ENCODE measurements at regions not wholly inside any gene's neighbourhood (a gene's known extent, or its start where the extent isn't known, plus 50 kb on each side); places are given as distances from the start of the nearest gene placed in this dataset.

- H3K36me3 ChIP-seq (replicated peaks), result no peaks in the 10 kb centered on the region
- H3K27ac ChIP-seq, result no peak overlapping the region
- no peak for TF ChIP-seq CTCF (IDR thresholded peaks at IDR 0.05; ENCODE audit: low read depth, low read length, missing control alignments)
- H3K27me3 ChIP-seq (replicated peaks), result no peaks in the 10 kb centered on the region
- in situ Hi-C loops (cut with HindIII; ENCODE audit: low pct_ligation_motif_present, low sequenced_read_pairs), result no loop called here
- DNase-seq, result no peak
- H3K4me3 ChIP-seq (ENCODE audit: low read depth, low read length), result no peak overlapping the region
These were observed 88.8 kb upstream of the PLS3 start for GRCh38 chrX:115472131-115472530.

- in situ Hi-C loops (cut with HindIII; ENCODE audit: low pct_ligation_motif_present, low sequenced_read_pairs), result no loop called here
- Histone ChIP-seq H3K4me3 (ENCODE audit: low read depth, low read length) (no peak overlapping the region), H3K27ac (no peak overlapping the region), H3K27me3 (replicated peaks) (no peaks in the 10 kb centered on the region), H3K36me3 (replicated peaks) (no peaks in the 10 kb centered on the region)
- DNase-seq, result no peak
- TF ChIP-seq CTCF (IDR thresholded peaks at IDR 0.05; ENCODE audit: low read depth, low read length, missing control alignments), result no peak
These were observed 74.5 kb upstream of the PLS3 start for GRCh38 chrX:115486510-115486909.

- Histone ChIP-seq H3K27ac (no peak overlapping the region), H3K4me3 (ENCODE audit: low read depth, low read length) (no peak overlapping the region), H3K36me3 (replicated peaks) (no peaks in the 10 kb centered on the region), H3K27me3 (replicated peaks) (no peaks in the 10 kb centered on the region)
- TF ChIP-seq CTCF (IDR thresholded peaks at IDR 0.05; ENCODE audit: low read depth, low read length, missing control alignments), result no peak
- in situ Hi-C loops (cut with HindIII; ENCODE audit: low pct_ligation_motif_present, low sequenced_read_pairs), result no loop called here
- no peak for DNase-seq
These were observed 73.4 kb upstream of the PLS3 start for GRCh38 chrX:115487608-115488007.

- Histone ChIP-seq H3K36me3 (replicated peaks) (no peaks in the 10 kb centered on the region), H3K4me3 (ENCODE audit: low read depth, low read length) (no peak overlapping the region), H3K27me3 (replicated peaks) (no peaks in the 10 kb centered on the region), H3K27ac (no peak overlapping the region)
- in situ Hi-C loops (cut with HindIII; ENCODE audit: low pct_ligation_motif_present, low sequenced_read_pairs), result no loop called here
- no peak for TF ChIP-seq CTCF (IDR thresholded peaks at IDR 0.05; ENCODE audit: low read depth, low read length, missing control alignments)
- DNase-seq, result no peak
These were observed 70.2 kb upstream of the PLS3 start for GRCh38 chrX:115490814-115491213.

- Histone ChIP-seq H3K27me3 (replicated peaks) (no peaks in the 10 kb centered on the region), H3K4me3 (ENCODE audit: low read depth, low read length) (no peak overlapping the region), H3K27ac (no peak overlapping the region), H3K36me3 (replicated peaks) (no peaks in the 10 kb centered on the region)
- DNase-seq, result no peak
- in situ Hi-C loops (cut with HindIII; ENCODE audit: low pct_ligation_motif_present, low sequenced_read_pairs), result no loop called here
- TF ChIP-seq CTCF (IDR thresholded peaks at IDR 0.05; ENCODE audit: low read depth, low read length, missing control alignments), result no peak
These were observed 69.2 kb upstream of the PLS3 start for GRCh38 chrX:115491766-115492165.

- Histone ChIP-seq H3K27ac (no peak overlapping the region), H3K4me3 (ENCODE audit: low read depth, low read length) (no peak overlapping the region), H3K36me3 (replicated peaks) (no peaks in the 10 kb centered on the region), H3K27me3 (replicated peaks) (no peaks in the 10 kb centered on the region)
- in situ Hi-C loops (cut with HindIII; ENCODE audit: low pct_ligation_motif_present, low sequenced_read_pairs), result no loop called here
- DNase-seq, result no peak
- TF ChIP-seq CTCF (IDR thresholded peaks at IDR 0.05; ENCODE audit: low read depth, low read length, missing control alignments), result no peak
These were observed 68.0 kb upstream of the PLS3 start for GRCh38 chrX:115493015-115493414.

Data from brain microvascular endothelial cell (primary cell).